ENCODE measurements at regions not wholly inside any gene's neighbourhood (a gene's known extent, or its start where the extent isn't known, plus 50 kb on each side); places are given as distances from the start of the nearest gene placed in this dataset.

DNA sequence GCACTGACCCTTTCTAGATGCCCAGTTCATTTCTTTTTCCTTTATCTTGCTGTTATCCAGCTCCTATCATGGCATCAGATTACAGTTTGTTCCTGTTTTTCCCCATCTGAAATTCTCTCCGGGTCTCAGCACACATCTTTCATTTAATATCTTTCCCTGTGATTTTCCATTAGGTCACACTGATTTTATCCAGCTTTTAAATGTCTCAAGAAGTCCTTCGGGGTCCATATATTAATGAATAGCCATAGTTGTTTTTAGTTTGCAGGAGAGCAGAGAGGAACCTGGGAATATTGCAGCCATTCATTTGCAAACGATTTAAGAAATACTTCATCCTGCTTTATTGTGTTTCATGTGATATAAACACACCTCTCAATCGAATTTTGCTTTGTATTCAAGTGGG lies 374.2 kb downstream of the TDRD15 start:
- DNase-seq (ENCODE audit: low read depth, low spot score): no peak

DNA sequence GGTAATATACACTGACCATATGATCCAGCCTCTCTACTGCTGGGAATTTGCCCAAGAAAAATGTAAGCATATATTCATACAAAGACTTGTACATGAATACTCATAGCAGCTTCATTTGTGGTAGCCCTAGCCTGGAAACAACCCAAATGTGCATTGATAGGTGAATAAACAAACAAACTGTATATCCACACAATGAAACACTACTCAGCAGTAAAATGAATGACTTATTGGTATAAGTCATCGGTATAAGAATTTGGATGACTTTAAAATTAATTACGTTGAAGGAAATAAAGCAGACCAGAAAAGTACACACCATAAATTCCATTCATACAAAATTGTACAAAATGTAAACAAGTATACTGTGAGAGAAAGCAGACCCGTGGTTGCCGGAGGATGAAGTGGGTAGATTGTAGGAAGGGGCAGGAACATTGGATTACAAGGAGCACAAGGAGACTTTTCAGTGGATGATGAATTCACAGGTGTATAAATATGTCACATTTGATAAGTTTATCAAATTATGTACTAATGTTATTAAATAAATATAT lies 376.7 kb downstream of the TDRD15 start:
- DNase-seq (ENCODE audit: low read depth, low spot score): no peak

DNA sequence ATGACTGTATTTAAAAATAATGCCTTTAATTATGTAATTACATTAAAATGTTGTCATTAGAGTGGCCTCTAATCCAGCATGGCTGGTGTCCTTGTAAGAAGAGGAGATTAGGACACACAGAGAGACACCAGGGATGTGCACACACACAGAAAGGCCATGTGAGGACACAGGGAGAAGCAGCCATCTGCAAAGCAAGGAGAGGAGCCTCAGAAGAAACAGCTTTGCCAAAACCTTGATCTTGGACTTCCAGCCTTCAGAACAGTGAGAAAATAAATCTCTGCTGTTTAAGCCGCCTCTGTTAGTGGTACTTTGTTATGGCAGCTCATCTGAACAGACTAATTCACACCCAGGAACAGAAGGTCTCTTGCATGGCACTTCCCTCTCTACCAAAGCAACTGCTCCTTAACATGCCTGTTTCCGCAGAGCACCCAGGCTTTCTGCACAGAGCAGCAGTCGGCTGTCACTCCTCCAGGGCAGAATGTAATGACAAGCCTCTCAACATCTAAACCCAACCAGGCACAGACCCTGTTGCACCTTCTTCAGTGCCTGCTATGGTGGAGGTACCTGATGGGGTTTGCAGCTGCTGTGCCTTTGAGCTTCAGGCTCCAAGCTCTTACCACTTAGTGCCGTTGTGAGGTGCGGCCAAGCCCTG lies 377.7 kb downstream of the TDRD15 start:
- no peak for DNase-seq (ENCODE audit: low read depth, low spot score)

DNA sequence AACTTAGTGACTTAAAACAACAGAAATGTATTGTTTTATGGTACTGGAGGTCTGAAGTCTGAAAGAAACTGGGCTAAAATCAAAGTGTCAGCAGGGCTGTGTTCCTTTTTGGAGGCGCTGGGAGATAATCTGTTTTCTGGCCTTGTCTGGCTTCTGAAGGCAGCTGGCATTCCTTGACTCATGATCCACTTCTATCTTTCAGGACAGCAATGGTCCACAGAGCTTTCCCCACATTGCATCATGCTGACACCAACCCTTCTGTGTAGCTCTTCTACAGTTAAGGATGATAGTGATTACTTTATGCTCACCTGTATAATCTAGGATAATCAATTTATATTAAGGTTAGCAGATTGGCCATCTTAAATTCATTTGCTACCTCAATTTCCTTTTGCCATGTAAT lies 392.1 kb downstream of the TDRD15 start:
- DNase-seq (ENCODE audit: low read depth, low spot score): no peak

DNA sequence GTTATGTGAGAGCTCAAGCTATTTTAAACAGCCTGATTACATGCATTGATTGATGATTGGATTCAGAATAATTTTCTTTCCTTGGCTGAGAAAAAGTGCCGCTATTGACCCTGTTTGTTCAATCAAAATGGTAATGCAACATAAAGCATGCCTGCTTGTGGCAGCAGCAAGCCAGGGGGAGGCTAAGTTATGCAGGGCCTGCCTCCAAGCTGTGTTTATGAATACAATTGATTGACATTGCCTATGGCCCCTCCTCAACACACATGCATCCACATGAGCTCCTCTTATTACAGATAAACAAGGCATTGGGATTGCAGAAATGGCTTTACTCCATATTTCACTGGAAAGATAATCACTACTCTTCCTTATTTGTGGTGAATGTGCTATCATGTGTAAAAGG lies 395.6 kb downstream of the TDRD15 start:
- DNase-seq (ENCODE audit: low read depth, low spot score): no peak

DNA sequence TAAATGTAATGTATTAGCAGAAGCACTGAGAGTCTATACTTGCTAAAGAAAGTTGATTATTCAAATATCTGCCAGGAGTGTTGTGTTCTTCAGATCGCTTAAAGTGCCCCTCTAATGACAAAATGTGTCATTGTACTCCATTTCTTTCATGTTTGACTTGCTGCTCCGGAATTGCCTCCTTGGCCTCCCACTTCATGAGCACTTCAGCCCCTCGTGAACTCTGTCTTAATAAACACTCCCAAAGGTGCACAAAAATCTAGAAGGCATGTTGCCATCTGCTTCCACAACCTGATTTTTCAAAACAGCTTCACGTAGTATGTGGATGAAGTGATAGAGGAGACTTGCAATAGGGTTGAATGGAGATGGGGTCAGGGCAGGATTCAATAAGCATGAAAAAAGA lies 396.1 kb downstream of the TDRD15 start:
- no peak for DNase-seq (ENCODE audit: low read depth, low spot score)

DNA sequence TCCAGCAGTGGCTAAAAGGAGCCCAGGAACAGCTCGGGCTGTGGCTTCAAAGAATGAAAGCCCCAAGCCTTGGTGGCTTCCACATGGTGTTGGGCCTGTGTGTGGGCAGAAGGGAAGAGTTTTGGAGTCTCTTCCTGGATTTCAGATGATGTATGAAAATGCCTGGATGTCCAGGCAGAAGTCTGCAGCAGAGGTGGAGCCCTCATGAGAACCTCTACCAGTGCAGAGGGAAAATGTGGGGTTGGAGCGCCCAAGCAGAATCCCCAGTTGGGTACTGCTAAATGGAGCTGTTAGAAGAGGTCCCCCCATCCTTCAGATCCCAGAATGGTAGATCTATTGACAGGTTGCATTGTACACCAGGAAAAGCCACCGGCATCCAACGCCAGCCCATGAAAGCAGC lies 412.1 kb downstream of the TDRD15 start:
- no peak for DNase-seq (ENCODE audit: low read depth, low spot score)

DNA sequence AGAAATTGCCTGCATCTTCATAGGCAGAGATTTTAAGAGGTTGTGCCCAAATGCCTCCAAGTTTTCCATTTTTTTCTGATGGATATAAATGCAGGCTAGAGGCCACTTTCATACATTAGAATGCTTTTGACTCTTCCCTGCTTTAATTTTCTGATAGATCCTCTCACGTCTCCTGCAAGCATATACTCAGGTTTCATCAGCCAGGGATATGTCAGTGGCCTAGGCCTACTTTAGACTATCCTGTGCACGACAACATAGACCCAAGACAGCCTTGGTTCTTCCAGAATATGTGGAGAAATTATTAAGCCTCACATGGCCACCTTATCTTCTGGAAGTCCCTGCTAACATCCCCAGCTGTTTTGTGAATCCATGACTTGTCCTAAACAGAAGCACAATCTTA lies 415.9 kb downstream of the TDRD15 start:
- no peak for DNase-seq (ENCODE audit: low read depth, low spot score)

DNA sequence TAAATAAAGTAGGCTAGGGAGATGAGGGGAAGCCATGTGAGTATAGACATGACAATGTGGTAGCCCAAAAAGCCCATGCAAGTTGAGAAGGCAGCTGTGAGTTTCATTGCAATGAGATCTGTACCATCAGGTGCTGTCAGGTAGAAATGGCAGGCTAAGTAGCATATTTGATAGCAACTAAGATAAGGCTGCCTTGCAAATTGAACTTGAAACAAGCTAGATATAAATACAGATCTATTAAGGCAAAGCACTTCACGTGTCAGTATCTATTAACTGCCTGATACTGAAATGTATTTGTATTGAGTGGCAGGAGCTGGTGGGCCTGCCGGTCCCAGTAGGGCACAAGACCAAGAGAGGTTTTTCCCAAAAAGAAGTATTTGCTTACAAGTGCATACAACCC lies 419.9 kb downstream of the TDRD15 start:
- no peak for DNase-seq (ENCODE audit: low read depth, low spot score)

DNA sequence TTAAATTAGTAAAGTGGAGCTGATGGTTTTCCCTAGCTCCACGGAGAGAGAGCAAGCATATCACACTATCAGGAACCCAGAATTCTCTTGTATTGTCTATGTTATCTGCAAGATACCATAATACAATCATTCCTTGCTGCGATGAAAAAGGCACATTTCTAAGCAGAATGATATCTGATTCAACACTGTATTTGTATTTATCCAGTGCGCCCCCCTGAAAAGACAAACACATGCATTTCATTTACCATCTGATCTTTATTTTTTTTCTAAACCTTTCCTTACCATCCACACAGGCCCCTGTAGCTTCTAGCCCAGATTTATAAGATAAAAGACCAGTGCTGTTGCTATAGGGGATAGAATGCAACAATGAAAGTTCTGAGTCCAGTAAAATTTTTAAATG lies 420.6 kb downstream of the TDRD15 start:
- no peak for DNase-seq (ENCODE audit: low read depth, low spot score)

DNA sequence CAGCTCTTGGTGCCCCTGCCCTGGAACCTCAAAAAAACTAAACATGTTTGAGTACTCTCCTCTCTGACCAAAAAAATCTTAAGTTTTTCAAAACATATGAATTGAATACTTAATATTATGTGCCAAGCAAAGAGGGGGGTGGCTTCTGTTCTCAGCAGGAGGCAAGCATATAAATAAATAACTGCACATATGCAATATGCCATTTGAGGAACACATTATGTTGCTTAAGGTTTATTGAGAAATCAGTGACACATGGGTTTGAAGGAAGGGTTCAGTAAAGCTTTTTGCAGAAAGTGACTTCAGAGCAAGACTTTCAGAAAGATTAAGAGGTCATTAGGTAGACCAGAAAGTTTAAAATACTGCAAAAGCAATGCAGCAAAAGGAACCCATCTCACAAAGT lies 429.2 kb downstream of the TDRD15 start:
- DNase-seq (ENCODE audit: low read depth, low spot score): no peak

DNA sequence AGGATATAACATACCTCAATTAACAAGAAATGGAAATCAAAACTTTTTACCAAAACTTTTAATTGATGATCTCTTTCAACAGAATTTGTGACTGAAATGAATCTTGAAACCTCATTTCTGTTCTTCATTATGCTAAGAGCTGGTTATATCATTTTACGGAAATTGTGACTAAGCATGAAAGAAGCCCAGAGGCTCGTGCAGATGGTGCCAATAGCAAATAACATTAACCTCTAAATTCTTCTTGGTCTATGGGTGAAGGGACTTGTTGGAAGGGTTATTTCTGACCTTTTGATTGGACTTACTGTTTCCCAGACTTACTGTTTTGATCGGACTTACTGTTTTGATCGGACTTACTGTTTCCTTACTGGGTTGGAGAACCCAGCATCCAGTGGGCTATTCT lies 435.6 kb downstream of the TDRD15 start:
- DNase-seq (ENCODE audit: low read depth, low spot score): no peak

DNA sequence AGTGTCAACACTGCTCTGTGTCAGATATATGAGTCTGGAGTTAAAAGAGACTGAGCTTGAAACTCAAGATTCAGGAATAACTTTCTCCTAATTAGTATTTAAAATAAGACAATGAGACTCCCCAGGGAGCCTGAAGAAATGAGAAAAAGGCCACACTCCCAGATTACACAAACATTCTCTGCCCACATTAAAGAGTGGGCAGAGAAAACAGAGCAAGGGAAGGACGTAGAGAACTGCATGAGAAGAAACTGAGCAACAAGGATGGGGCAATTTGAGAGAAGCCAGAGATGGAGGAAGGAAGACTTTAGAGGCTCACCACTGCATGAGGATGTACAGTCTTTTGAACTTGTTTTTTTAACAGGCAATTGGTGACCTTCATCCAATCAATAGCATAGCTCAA lies 438.2 kb downstream of the TDRD15 start:
- no peak for DNase-seq (ENCODE audit: low read depth, low spot score)

DNA sequence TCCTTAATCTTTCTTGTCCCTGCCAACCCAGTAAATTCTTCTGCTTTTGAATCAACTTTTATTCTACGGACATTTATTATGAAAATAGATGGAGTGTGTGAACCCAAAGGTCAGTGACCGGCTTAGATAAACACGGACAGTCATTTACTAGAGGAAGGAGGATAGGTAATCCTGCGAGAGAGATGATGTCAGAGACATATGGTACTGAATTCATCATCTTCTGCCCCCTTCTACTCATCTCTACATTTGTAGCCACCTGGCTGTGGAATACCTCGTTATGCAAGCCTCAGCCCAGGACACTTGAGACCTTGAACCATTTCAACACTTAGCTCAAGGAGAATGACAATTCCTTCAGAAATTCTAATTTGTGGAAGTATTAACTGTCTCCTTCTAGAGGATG lies 443.6 kb downstream of the TDRD15 start:
- DNase-seq (ENCODE audit: low read depth, low spot score): no peak

DNA sequence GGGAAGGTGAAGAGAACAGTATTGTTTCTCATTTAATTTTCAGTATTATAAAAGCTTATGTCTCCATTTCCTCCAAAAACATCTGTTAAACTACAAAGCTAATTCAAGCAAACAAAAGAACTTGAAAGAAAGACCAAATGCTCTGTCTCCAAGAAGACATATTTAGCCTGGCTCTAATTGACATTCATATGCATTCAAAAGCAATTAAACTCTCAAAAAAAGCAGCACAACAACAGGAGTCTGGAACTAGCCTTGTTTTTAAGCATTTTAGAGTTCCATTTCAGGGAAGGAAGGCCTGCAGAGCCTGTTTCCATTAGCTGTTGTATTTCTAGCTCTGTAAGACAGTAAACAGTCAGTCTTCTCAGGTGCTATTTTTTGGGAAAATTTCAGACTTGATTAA lies 447.9 kb downstream of the TDRD15 start:
- DNase-seq (ENCODE audit: low read depth, low spot score): no peak

DNA sequence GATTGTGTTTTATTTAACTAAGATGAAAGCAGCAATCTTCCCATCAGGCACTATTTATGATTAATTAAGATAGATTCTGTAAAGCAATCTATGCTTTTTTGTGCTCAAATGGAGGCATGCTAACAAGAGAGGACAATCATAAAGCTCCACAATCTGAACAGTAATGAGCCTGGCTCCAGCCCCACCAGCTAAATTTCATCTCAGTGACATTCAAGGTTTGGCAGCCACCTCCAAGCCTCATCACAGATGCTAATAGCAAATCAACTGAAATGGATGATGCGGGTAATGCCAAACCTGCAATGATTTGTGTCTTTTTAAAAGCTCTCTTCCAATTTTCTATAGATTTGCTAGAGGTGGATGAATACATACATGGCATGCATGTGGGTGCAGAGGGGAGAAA lies 456.6 kb downstream of the TDRD15 start:
- DNase-seq (ENCODE audit: low read depth, low spot score): no peak

DNA sequence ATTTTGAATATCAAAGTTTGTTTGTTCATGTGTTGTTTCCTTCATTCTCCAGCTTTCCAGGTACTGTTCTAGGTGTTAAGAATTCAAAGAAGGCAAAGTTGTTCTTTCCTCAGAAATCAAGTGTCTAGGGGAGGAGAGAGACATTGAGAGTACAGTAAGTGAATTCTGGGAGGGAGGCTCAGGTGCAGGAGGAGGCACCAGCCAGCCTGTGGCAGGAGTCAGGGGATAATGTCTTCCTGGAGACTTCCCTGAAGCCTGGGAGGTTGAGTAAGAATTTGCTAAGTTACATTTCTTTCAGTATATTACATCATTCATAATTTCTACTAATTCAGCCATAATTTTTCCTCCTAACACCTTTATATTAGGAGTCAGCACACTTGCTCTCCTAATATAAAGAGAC lies 462.1 kb downstream of the TDRD15 start:
- no peak for DNase-seq (ENCODE audit: low read depth, low spot score)

DNA sequence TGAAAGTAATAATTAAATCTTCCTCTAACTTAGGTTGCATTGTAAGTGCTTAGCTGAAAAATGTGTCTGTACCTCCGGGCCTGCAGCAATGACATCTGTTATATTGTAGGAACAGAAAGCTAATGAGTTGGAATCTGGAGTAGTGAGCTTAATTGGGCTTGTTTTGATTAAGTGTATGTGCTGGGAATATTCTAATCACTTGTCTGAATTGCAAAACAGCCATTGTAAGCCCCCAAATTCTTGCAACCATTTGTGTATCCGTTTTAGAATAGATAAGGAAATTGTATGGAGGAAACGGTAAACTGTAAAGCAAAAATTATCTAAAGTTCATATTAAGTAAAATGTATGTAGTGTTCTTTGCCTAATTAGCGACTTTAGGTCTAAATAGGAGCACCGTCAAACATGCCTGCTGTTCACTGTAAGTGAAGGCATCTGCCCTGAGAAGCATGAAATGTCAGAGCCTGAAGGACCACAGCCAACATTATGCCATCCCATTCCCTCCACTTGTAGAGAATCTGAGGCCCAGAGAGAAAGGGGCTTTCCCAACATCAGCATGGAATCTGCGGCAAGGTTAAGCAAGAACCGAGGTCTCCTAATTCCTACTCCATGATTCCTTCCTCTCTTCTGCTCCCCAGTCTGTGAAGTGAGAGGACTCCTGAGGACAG lies 466.4 kb downstream of the TDRD15 start:
- no peak for DNase-seq (ENCODE audit: low read depth, low spot score)

DNA sequence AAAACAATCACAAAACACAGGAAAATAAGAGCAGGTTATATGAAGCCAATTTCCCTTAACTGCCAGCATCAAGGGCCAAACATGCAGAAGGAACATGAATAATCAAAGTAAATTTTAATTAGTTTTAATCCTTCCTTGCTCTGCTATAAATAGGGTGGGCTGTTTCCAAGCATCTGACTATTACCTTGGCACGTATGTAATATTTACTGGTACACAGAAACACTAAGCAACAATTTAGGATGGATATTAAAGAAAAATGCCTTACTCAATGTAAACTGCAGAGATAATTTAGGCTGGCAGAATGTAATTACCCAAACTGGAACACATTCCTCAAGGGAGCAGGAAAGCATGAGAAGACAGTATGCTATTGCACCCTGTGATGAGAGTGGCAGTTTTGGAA lies 468.2 kb downstream of the TDRD15 start:
- DNase-seq (ENCODE audit: low read depth, low spot score): no peak

DNA sequence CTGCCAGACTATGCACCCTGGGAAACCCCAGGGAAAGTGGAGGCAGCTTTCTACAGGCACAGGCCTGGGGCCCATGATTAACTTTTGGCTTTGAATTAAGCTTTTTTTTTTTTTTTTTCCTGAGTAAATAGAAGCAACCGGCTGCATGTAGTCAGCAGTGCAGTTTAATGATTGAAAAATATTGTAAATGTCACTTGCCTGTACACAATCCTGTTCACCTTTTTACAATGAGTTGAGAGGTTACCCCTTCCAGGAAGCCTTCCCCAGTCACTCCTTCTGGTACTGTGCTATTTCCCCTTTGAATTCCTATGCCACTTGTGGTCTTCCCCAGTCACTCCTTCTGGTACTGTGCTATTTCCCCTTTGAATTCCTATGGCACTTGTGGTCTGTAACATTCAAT lies 475.6 kb downstream of the TDRD15 start:
- no peak for DNase-seq (ENCODE audit: low read depth, low spot score)

DNA sequence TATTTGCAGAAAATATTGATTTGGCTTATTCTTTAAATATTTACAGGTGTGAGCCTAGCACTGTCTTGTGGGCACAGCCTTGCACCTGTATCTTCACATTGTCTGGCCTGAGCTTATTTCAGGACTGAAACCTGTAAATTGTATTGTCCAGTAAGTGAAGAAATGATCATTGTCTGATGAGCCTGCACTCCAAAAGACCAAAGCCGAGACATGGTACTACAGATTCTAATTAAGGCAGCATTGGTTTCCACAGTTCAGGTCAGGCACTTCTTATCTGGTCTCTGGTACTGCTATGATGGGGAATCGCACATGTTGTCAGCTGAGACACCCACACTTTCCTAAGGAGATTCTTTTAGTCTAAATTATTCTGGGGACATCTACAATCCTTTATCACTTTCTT lies 479.0 kb downstream of the TDRD15 start:
- no peak for DNase-seq (ENCODE audit: low read depth, low spot score)

DNA sequence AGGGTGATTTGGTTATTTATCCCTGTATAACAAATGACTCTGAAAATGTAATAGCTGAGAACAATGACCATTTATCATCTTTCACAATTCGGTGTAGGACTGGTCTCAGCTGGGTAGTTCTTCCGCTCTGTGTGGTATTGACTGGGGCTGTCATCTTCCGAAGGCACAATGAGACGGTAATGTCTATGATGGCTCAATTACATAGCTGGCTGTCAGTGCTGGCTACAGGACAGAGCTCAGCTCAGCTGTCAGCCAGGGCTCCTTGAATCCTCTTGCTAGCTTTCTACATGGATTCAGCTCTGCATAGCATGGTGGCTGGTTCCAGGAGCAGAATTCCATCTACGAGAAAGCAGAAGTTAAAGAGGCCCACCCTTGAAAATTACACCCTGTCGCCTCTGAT lies 483.8 kb downstream of the TDRD15 start:
- DNase-seq (ENCODE audit: low read depth, low spot score): no peak

DNA sequence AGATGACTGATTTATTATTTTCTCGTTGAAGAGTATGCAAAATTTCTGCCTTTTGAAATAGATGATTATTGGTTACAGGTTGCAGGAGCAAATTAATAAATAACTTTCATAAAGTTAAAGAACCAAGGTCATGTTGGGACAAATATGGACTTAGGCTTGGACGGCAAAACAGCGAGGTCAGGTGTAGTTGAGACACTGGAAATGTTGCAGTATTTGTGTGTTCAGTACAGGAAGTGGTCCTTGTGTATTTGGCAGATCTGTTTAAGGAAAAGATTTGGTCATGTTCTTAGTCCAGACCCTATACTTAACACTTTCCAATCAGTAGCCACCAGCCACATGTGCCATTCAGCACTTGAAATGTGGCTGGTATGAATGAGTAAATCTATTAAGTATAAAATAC lies 486.5 kb downstream of the TDRD15 start:
- no peak for DNase-seq (ENCODE audit: low read depth, low spot score)
